Activated T-helper 1 cell treated with Interleukin-2 at 50 U/mL for 16 hours (primary cell): ENCODE measurements at regions not wholly inside any gene's neighbourhood (a gene's known extent, or its start where the extent isn't known, plus 50 kb on each side); places are given as distances from the start of the nearest gene placed in this dataset.

Experiments used
- DNase-seq: peaks from one replicate; pipeline ENCODE4 v3.0.0-alpha.2; 2020; ENCODE audit warnings: low read depth

DNA sequence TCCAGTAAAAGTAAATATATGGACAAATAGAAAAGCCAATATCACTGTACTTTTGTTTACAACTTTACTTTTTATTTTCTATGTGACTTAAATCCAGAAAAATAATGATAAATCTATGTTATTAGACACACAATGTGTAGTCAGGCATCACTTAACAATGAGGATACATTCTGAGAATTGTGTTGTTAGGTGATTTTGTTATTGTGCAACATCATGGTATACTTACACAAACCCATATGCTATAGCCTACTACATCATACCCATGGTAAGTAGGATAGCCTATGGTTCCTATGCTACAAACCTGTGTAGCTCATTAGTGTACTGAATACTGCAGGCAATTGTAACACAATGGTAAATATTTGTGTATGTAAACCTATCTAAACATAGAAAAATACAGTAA, 781.7 kb upstream of the GHITM start:
- no peak for DNase-seq

DNA sequence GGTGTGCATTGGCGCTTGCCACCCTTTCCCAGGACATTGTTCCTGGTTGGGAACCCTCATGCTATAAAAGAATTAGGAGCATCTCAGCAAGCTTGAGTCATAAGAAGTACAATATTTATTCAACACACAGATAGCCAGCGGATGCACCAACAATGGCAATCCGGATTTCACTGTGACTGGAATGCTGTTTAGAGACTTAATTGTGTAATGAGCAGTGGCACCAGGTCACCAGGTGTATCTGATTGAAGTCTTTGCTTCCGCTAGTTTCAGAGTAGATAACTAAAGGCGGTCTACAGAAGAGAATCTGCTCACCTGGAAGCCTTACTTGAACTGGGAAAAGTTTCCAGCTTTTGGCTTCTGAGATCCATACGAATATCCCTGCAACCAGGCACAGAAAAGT, 772.3 kb upstream of the GHITM start:
- no peak for DNase-seq

DNA sequence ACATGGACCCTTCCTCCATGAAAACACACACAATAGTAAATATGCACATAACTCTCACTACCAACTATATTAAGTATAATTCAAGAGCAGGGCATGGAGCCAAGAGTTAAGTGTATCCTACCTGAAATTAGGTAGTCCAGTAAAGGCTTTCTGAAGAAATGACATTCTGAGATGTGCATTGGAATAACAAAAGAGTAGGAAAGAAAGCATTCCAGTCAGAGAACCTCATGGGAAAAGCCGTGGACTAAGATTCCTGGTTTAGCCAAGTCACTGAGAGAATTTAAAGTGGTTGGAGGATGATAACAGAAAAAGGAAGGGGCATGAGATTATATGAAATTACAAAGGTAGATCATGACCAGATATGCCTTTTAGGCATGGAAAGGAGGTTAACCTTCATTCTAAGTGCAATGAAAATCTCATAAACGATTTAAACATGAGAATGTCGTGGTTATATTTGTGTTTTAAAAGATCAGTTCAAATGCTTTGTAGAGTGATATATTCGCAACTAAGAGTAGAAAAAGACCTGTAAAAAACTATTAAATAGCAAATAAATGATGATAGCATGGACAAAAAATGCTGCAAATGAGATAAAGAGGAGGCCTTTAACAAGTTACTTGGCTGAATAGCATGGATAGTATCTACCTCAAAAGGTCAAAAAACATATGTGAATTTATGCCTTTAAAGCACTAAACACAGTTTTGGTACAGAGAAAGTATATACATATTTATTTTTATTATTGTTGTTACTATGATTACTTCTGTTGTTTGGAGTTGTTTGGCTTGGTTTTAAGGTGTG, 767.4 kb upstream of the GHITM start:
- DNase-seq: no peak

DNA sequence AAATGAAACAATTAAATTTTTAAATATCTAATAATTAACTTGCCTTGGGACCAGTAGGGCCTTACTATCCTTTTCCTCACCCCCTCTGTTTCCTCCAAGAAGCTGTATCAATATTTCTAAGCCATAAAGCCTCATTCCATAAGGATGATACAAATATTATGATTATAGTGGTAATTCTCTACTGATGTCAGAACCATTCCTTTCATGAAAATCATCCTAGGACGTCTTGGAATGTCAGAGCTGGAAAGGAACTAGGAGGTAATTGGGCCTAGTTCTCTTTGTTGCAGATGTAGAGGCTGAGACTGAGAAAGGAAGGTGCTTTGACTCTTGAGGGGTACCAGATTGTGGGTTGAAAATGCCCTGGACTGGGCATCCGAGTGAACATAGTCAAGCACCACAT, 766.7 kb upstream of the GHITM start:
- DNase-seq: no peak

DNA sequence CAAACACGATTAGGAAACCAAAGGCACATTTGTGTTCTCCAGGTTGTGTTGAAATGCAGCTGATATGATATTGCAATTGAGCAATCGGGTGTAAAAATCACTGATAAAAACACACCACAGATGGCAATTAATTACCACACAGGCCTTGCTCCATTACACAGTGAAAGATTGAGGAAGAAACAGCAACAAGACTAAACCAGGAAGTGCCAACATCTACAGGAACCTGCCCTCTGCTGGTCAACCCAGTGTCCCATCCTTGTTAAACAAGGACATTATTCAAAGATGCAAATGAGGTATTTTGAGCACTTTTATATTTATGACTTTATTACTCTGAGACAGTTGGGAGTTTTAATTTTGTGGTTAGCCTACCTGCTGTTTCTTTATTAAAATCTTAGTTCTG, 765.6 kb upstream of the GHITM start:
- DNase-seq: no peak

DNA sequence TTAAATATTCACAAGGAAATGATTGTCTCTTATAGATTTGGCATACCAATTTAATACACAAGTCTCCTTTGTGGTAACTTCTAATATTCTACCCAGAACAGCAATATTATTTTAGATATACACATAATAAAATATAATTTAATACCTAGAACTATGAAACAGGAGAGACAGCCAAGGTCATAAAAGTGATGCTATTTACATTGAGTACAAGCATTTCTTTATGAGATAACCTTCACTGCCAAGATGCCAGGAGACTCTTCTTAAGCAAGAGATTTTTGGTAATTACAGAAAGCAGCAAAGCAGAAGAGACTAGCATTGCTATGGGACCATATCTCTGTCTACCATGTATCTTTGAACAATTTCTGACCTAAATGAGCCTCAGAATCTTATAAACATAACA, 764.6 kb upstream of the GHITM start:
- DNase-seq: no peak

DNA sequence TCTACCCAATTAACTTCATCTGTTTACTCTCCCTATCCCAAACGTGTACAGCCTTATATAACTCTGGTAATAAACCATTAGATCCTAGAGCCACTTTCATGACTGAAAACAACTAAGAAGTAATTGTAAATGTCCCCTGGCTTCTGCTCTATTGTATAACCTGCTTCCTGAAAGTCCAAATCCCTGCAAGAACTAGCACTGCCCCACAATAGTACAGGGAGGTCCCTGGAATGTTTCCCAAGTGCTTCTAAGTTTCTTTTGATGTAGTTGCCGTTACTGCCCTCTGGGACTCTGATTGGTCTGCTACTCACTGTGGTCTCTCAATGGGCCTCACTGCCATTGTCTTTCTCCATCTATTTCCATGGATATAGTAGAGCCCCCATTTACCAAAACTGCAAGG, 764.0 kb upstream of the GHITM start:
- no peak for DNase-seq

DNA sequence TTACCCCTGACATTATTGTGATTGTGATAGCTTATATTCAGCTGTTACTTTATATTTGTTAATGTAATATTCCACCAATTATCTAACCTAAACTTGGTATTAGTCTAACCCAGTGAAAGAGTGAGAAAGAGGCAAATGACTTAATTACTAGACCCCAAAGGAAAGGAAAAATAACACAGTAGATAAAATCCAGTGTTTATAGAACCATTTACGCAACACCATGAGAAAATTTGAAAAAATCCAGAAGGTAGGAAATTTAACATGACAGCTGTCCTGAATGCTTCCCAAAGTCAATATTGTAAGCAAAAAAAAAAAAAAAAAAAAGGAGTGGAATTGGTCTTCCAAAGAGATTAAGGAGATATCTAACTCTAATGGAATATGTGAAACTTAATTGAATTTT, 741.5 kb upstream of the GHITM start:
- no peak for DNase-seq

DNA sequence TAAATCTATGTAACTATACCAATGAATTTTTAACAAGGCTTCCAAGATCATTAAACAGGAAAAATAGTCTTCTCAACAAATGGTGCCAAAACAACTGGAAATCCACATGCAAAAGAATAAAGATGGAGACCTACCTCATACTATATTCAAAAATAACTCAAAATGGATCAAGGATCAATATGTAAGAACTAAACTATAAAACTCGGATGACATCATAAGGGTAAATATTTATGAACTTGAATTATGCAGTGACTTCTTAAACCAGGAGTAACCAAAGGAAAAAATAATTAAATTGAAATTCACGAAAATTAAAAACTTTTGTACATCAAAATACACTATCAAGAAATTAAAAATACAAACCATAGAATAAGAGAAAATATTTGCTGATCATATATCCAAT, 728.7 kb upstream of the GHITM start:
- DNase-seq: no peak

DNA sequence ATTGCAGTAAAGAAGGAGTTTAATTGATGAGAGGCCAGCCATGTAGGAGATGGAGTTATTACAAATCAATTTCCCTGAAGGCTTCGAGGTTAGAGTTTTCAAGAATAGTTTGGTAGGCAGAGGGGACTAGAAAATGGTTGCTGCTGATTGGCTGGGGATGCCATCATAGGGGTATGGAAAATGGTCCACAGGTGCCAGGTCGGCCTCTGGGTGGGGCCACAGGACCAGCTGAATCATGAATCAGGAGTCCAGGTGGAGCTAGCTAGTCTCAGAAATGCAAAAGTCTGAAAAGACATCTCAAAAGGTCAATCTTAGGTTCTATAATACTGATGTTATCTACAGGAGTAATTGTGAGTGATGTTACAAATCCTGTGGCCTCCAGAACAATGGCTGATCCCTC, 714.0 kb upstream of the GHITM start:
- no peak for DNase-seq

DNA sequence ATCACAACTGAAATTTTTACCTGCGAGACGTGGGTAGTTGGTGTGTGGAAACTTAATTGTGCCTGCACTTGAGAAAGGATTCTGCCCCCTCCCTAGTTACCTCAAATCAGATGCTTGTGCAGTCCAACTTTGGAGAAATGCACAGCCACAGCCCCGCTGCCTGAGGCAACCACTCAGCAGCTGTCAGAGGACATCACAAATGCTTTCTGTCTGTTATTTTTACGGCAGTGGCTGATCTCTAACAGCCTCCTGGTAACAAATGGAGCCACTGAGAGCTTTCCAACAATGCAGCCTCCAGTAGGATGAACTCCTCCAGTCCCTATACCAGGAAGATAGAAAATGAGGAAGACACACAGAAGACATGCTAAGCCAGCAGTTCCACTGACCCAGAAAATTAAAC, 712.2 kb upstream of the GHITM start:
- no peak for DNase-seq

DNA sequence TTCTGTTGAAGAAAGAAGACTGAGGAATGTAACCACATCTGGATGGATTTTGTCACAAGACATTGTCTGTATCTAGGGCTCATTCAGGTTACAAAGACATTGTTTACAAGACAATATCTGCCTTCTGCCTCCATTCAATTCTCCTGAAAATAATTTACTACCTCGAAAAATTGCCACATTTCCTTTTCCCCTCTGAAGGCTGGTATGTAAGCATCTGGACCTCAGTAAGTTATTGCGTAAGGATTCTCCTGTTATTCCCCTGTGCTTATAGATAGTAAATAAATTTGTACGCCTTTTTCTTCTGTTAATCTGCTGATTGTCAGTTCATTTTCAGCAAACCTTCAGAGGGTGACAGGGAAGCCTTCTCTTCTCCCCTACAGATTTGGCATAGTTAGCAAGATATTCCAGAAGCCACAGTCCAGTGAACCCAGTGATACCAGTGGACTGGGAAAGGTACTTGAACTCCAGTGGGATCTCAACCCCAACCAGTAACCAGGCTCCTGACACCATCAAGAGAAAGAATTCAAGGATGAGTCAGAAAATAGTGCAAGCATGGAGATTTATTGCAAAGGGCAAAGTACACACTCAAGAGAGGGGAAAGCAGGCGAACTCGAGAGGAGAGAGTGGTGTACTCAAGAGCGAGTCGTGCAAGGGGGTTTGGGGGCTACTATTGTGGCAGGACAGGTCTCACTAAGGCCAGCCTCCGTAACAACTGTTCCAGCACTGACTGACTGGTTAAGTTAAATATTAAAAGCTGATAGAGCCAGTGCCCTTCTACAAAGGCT, 706.9 kb upstream of the GHITM start:
- no peak for DNase-seq

DNA sequence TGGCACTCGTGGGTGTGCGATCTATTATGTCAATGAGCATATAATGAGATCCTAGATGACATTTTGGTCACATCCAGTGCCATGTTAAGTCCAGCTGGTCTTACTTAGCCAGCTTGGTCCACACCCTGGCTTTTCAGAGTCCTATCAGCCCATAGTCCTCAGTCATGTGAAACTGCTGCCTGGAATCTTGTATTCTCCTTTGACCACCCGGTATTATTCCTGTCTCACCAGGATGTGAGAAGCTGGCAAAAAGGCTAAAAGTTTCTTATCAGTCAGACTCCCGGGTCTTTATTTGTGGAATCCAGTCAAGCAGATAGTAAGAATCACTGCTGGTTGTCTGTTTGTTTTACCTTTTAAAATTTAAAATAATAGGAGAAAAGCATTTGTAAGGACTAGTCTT, 705.6 kb upstream of the GHITM start:
- DNase-seq: no peak

DNA sequence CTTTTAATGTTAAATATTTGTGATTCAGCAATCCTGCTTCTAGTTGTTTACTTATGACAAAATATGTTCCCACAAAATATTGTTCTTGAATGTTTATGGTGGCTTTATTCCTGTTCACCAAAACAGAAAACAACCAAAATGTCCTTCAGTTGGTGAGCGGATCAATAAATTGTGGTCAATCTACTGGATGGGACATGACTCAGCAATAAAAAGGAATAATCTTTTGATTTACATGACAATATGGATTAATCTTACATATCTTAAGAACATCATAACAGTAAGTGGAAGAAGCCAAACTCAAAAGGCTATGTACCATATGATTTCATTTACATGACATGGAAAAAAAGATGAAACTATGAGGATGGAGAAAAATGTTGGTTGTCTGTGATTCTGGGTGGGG, 691.3 kb upstream of the GHITM start:
- DNase-seq: no peak

DNA sequence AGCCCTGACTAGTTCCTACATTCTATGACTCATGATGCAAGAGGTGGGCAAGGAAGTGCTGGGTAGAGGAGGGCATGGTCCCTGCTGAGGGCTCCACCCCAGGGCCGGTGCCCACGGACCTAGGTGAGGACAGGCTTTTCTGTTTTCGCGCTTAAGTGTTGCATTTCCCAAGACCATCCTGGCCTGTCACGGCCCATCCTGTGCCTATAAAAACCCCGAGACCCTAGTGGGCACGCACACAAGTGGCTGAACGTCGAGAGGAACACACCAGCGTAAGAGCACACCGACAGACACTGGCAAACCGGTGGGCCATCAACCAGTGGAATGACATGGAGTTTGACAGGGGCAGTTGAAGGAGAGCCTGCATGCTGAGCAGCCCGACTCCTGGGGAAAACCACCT, 680.7 kb upstream of the GHITM start:
- DNase-seq: no peak

DNA sequence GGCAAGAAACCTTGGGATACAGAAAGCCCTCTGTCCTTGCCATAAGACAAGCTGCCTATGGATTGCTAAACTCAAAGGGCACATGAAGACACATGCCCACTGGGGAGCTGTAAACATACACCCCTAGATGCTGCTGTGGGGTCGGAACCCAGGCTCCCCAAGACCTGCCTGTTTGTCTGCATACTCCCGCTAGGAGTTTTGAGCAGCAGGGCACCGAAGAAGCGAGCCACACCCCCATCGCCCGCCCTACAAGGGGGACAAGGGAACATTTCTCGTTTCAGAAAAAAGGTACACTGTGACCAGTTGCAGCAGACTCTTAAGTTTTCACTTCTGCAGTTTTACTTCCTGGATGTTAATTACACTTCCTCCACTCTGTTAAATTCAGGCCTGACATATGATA, 680.2 kb upstream of the GHITM start:
- no peak for DNase-seq

DNA sequence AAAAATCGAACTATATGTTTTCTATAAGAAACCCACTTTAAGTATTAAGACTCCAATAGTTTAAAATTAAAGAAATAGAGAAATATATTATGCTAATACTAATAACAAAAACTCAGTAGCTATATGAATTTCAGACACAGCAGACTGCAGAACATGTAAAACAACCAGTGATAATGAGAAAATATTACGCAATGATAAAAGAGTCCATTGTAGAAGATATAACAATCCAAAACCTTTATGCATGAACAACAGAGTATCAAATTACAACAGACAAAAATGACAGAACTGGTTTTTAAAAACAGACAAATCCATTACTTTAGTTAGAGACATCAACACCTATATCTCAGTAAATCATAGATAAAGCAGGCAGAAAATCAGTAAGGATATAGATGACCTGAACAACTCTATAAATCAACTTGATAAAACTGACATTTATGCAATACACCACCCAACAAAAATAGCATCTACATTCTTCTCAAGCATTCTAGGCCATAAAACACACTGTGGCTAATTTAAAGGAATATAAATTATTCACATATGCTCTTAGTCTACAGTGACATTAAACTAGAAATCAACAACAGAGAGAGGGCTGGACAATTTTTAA, 669.5 kb upstream of the GHITM start:
- no peak for DNase-seq

DNA sequence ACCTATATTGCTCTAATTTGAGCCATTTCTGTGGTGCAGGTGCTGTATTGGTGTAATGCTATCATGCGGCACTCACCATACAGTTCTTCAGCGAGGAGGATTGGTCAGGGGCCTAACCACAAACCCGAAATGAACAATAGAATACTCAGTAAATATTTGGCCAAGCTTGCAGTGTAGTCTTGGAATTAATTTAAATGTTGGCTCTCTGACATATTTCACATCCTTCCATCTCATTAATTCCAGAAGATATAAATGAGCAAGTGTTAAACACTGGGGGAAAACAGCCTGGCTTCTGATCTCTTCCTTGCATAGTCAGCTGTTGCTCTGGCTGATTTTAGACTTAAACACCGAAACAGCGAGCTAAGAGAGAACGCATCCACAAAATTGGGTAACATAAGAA, 663.1 kb upstream of the GHITM start:
- DNase-seq: no peak

DNA sequence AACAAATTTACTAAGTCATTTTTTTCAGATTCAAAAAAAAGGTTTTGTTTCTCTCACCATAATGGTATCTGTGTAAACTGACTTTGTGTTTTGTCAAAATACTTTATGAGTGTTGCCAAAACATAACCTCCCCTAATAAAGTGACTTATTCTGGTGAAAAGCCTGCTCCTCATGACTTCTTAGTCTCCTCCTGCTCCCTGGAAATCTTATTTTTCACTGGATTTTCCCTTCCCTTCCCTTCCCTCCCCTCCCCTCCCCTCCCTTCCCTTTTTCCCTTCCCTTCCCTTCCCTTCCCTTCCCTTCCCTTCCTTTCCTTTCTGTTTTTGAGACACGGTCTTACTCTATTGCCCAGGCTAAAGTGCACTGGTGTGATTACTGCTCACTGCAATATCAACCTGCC, 650.1 kb upstream of the GHITM start:
- no peak for DNase-seq

DNA sequence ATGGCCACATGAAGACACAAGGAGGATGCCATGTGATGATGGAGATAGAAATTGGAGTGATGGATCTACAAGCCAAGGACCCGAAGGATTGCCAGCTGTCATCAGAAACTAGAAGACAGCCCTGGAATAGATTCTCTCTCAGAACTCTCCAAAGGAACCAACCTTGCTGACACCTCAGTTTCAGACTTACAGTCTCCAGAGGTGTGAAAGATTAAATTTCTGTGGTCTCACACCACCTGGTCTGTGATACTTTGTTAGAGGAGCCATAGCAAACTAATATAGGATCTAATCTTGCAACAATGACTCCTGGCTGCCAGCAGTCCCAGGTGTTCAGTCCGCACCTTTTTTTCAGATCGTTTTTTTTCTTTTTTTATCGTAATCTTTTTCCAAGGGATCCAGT, 647.3 kb upstream of the GHITM start:
- no peak for DNase-seq

DNA sequence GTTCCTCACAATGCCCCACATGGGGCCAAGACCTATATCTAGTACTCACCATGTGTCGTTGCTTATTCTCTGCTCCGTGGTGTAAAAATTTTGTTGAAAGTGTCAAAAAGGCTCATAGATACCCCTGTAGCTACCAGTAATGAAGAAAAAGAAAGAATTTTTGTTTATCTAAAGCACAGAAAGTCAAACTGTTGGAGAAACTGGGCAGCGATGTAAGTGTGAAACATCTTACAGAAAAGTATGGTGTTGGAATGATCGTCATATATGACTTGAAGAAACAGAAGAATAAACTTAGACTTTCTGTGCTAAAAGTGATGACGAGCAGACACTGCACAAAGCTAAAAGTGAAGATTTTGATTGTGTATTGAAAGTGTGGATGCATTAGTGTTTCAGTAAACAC, 626.6 kb upstream of the GHITM start:
- no peak for DNase-seq

DNA sequence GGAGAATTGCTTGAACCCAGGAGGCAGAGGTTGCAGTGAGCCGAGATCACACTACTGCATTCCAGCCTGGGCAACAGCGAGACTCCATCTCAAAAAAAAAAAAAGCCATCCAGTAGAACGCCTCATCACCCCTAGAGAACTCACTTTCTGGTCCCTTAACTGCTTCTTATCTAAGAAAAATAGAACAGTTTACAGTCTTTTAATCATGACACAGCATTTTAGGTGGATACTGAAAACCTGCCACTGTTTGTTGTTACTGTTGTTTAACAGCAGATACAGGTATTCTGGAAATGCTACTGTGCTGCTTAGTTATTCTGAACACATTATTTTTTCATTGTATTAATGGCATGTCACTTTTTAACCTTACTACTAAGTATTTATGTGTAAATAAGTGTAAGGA, 624.3 kb upstream of the GHITM start:
- no peak for DNase-seq

DNA sequence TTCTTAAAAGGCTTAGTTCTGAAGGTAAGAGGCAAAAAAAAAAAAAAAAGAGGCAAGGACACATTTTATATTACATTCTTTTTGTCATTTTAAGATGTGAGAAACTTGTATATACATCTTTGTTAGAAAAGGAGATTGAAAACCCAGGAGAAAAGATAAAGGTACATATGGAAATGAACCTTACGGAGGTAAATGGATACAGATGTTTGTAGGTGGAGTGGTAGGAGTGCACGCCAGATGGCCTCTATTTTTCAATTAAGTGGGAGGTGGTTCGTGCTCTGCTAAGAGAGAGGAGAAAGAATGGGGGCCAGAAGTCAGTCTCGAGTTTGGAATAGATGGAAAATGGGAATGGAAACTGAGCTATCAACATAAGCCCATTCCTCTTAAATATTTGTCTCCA, 622.5 kb upstream of the GHITM start:
- DNase-seq: no peak
